Left ventricle myocardium inferior (tissue), 1 donor: ENCODE measurements at regions not wholly inside any gene's neighbourhood (a gene's known extent, or its start where the extent isn't known, plus 50 kb on each side); places are given as distances from the start of the nearest gene placed in this dataset.

ENCODE experiments used
- DNase-seq: peaks from one replicate; pipeline ENCODE4 v3.0.0-alpha.2; 2020
- H3K27ac ChIP-seq: fragments of 200-600 bp; replicated peaks from 2 replicates; pipeline ENCODE4 v1.8.0; 2021
- H3K27me3 ChIP-seq: fragments of 200-600 bp; 2 replicates; pipeline ENCODE4 v1.8.0; 2021; ENCODE audit warnings: low read depth
- H3K36me3 ChIP-seq: fragments of 200-600 bp; 2 replicates; pipeline ENCODE4 v1.8.0; 2021
- H3K4me1 ChIP-seq: fragments of 200-600 bp; 2 replicates; pipeline ENCODE4 v1.8.0; 2021
- H3K4me3 ChIP-seq: fragments of 200-600 bp; 2 replicates; pipeline ENCODE4 v1.8.0; 2021; ENCODE audit warnings: mild to moderate bottlenecking, moderate library complexity
- H3K9me3 ChIP-seq: fragments of 200-600 bp; replicated peaks from 2 replicates; pipeline ENCODE4 v1.8.0; 2021
- CTCF ChIP-seq: fragments of 200-600 bp; IDR thresholded peaks from 2 replicates; pipeline ENCODE4 v1.8.0; 2021; ENCODE audit warnings: antibody characterized with exemption, mild to moderate bottlenecking, borderline replicate concordance
- intact Hi-C: fragments of 100-400 bp; cut with micrococcal nuclease; formaldehyde crosslinking; loops from one replicate; pipeline ENCODE4 v1.11.0; 2022
- donor health status: DM: no; HTN: yes; CAD: no; lungs with severe emphysema.

- no peak for TF ChIP-seq CTCF
- H3K27me3 ChIP-seq, result no peaks in the 10 kb centered on the region
Observed at GRCh38 chr5:112641515-112642110, 96.1 kb upstream of the APC start.

GRCh38 chr5:112642885-112643284, 94.8 kb upstream of the APC start:
- Histone ChIP-seq H3K4me3 (no peak overlapping the region), H3K36me3 (no peaks in the 10 kb centered on the region), H3K4me1 (peaks cover 17% of the 10 kb centered on the region), H3K27ac (no peak overlapping the region), H3K9me3 (no peaks in the 10 kb centered on the region), H3K27me3 (no peaks in the 10 kb centered on the region)
- DNase-seq, result no peak
- no peak for TF ChIP-seq CTCF
- intact Hi-C loops, result no loop called here

More at GRCh38 chr5:112641515-112642110, 96.1 kb upstream of the APC start:
- Histone ChIP-seq H3K4me3 (no peak overlapping the region), H3K27ac (no peak overlapping the region), H3K36me3 (no peaks in the 10 kb centered on the region), H3K9me3 (no peaks in the 10 kb centered on the region), H3K4me1 (peaks cover 30% of the 10 kb centered on the region)
- intact Hi-C loops, result no loop called here
- no peak for DNase-seq

- intact Hi-C loops, result no loop called here
- Histone ChIP-seq H3K4me3 (no peak overlapping the region), H3K4me1 (peaks cover 15% of the 10 kb centered on the region), H3K27me3 (no peaks in the 10 kb centered on the region), H3K9me3 (no peaks in the 10 kb centered on the region), H3K36me3 (no peaks in the 10 kb centered on the region), H3K27ac (no peak overlapping the region)
- DNase-seq, result no peak
- no peak for TF ChIP-seq CTCF
Observed at GRCh38 chr5:112643339-112643971, 94.2 kb upstream of the APC start.

- no peak for TF ChIP-seq CTCF
- no peak for DNase-seq
- no peaks in the 10 kb centered on the region for H3K36me3 ChIP-seq
- intact Hi-C loops, result no loop called here
- no peak overlapping the region for H3K27ac ChIP-seq
- peaks cover 15% of the 10 kb centered on the region for H3K4me1 ChIP-seq
- no peak overlapping the region for H3K4me3 ChIP-seq
- no peaks in the 10 kb centered on the region for H3K27me3 ChIP-seq
- H3K9me3 ChIP-seq, result no peaks in the 10 kb centered on the region
Observed at GRCh38 chr5:112646139-112646936, 91.3 kb upstream of the APC start.

GRCh38 chr5:112647428-112647827, 90.3 kb upstream of the APC start:
- Histone ChIP-seq H3K4me3 (no peak overlapping the region), H3K4me1 (peaks cover 14% of the 10 kb centered on the region), H3K36me3 (no peaks in the 10 kb centered on the region), H3K27me3 (no peaks in the 10 kb centered on the region), H3K27ac (no peak overlapping the region), H3K9me3 (no peaks in the 10 kb centered on the region)
- no peak for DNase-seq
- intact Hi-C loops, result no loop called here
- no peak for TF ChIP-seq CTCF
